ENCODE measurements at regions not wholly inside any gene's neighbourhood (a gene's known extent, or its start where the extent isn't known, plus 50 kb on each side); places are given as distances from the start of the nearest gene placed in this dataset.

GRCh38 chr18:77487951-77488740, 238.5 kb downstream of the GALR1 start:
- H3K9me3 ChIP-seq, result peaks cover 0 to 9% of the 10 kb centered on the region in 2 donors
- no peaks in the 10 kb centered on the region for H3K27me3 ChIP-seq
- H3K27ac ChIP-seq, result no peak overlapping the region
- intact Hi-C loops (cut with DNase I; ENCODE audit: low total_unique reads), result no loop called here
- no peaks in the 10 kb centered on the region for H3K4me1 ChIP-seq
- no peaks in the 10 kb centered on the region for H3K36me3 ChIP-seq
- TF ChIP-seq POLR2A (IDR thresholded peaks at IDR 0.05) (no peak), POLR2AphosphoS5 (IDR thresholded peaks at IDR 0.05) (no peak), CTCF (IDR thresholded peaks at IDR 0.05) (no peak)
- DNase-seq (ENCODE audit: low spot score in 2 of 2), result no peak
- H3K4me3 ChIP-seq, result no peak overlapping the region

GRCh38 chr18:77495079-77495478, 245.4 kb downstream of the GALR1 start:
- H3K9me3 ChIP-seq, result no peaks in the 10 kb centered on the region
- no peak for DNase-seq (ENCODE audit: low spot score in 2 of 2)
- TF ChIP-seq POLR2AphosphoS5 (IDR thresholded peaks at IDR 0.05) (no peak), POLR2A (IDR thresholded peaks at IDR 0.05) (no peak), CTCF (IDR thresholded peaks at IDR 0.05) (no peak)

GRCh38 chr18:77495982-77496690, 246.5 kb downstream of the GALR1 start:
- no peak for TF ChIP-seq POLR2A (IDR thresholded peaks at IDR 0.05)
- no peak for TF ChIP-seq CTCF (IDR thresholded peaks at IDR 0.05)
- TF ChIP-seq POLR2AphosphoS5 (IDR thresholded peaks at IDR 0.05), result no peak
- intact Hi-C loops (cut with DNase I; ENCODE audit: low total_unique reads), result no loop called here
- H3K27ac ChIP-seq, result no peak overlapping the region
- no peaks in the 10 kb centered on the region for H3K27me3 ChIP-seq
- no peak overlapping the region for H3K4me3 ChIP-seq
- no peak for DNase-seq (ENCODE audit: low spot score in 2 of 2)
- no peaks in the 10 kb centered on the region for H3K4me1 ChIP-seq
- H3K36me3 ChIP-seq, result no peaks in the 10 kb centered on the region
- no peaks in the 10 kb centered on the region for H3K9me3 ChIP-seq

More at GRCh38 chr18:77495079-77495478, 245.4 kb downstream of the GALR1 start:
- no peak overlapping the region for H3K4me3 ChIP-seq
- H3K4me1 ChIP-seq, result no peaks in the 10 kb centered on the region
- H3K36me3 ChIP-seq, result no peaks in the 10 kb centered on the region
- no peaks in the 10 kb centered on the region for H3K27me3 ChIP-seq
- no peak overlapping the region for H3K27ac ChIP-seq
- intact Hi-C loops (cut with DNase I; ENCODE audit: low total_unique reads), result no loop called here

GRCh38 chr18:77501266-77501665, 251.6 kb downstream of the GALR1 start:
- TF ChIP-seq POLR2A (IDR thresholded peaks at IDR 0.05) (no peak), POLR2AphosphoS5 (IDR thresholded peaks at IDR 0.05) (no peak), CTCF (IDR thresholded peaks at IDR 0.05) (no peak)
- DNase-seq (ENCODE audit: low spot score in 2 of 2), result no peak
- H3K27me3 ChIP-seq, result no peaks in the 10 kb centered on the region
- H3K27ac ChIP-seq, result no peak overlapping the region
- no peaks in the 10 kb centered on the region for H3K36me3 ChIP-seq
- H3K4me3 ChIP-seq, result no peak overlapping the region
- H3K4me1 ChIP-seq, result no peaks in the 10 kb centered on the region
- no peaks in the 10 kb centered on the region for H3K9me3 ChIP-seq
- intact Hi-C loops (cut with DNase I; ENCODE audit: low total_unique reads), result no loop called here

GRCh38 chr18:77505499-77505898, 255.9 kb downstream of the GALR1 start:
- no peak for DNase-seq (ENCODE audit: low spot score in 2 of 2)
- H3K9me3 ChIP-seq, result no peaks in the 10 kb centered on the region
- no peak overlapping the region for H3K27ac ChIP-seq
- H3K4me1 ChIP-seq, result no peaks in the 10 kb centered on the region
- H3K36me3 ChIP-seq, result no peaks in the 10 kb centered on the region
- no peaks in the 10 kb centered on the region for H3K27me3 ChIP-seq
- no peak overlapping the region for H3K4me3 ChIP-seq
- intact Hi-C loops (cut with DNase I; ENCODE audit: low total_unique reads), result no loop called here
- no peak for TF ChIP-seq CTCF (IDR thresholded peaks at IDR 0.05)
